ENCODE measurements at regions not wholly inside any gene's neighbourhood (a gene's known extent, or its start where the extent isn't known, plus 50 kb on each side); places are given as distances from the start of the nearest gene placed in this dataset.

- TF ChIP-seq POLR2A (IDR thresholded peaks at IDR 0.05) (no peak), CTCF (IDR thresholded peaks at IDR 0.05) (no peak)
- no peaks in the 10 kb centered on the region for H3K36me3 ChIP-seq
- no peaks in the 10 kb centered on the region for H3K27me3 ChIP-seq
- DNase-seq = no peak
- WGBS (ENCODE audit: insufficient coverage, low coverage, low lambda C conversion rate, missing lambda C conversion rate) = 50% methylated on average over 2 of the region's 2 CpGs
- no peak for ATAC-seq
- H3K27ac ChIP-seq = no peak overlapping the region
- intact Hi-C loops (cut with DNase I) = no loop called here
- no peak overlapping the region for H3K4me3 ChIP-seq
- H3K9me3 ChIP-seq = no peaks in the 10 kb centered on the region
- no peaks in the 10 kb centered on the region for H3K4me1 ChIP-seq
Observed at GRCh38 chr5:121757753-121758152, 93.9 kb upstream of the FTMT start.

- Histone ChIP-seq H3K9me3 (no peaks in the 10 kb centered on the region), H3K27me3 (no peaks in the 10 kb centered on the region), H3K4me1 (no peaks in the 10 kb centered on the region), H3K4me3 (no peak overlapping the region), H3K27ac (no peak overlapping the region), H3K36me3 (no peaks in the 10 kb centered on the region)
- 28% methylated on average over 2 of the region's 6 CpGs for WGBS (ENCODE audit: insufficient coverage, low coverage, low lambda C conversion rate, missing lambda C conversion rate)
- intact Hi-C loops (cut with DNase I) = no loop called here
- no peak for TF ChIP-seq CTCF (IDR thresholded peaks at IDR 0.05)
- TF ChIP-seq POLR2A (IDR thresholded peaks at IDR 0.05) = no peak
- no peak for DNase-seq
- ATAC-seq = no peak
Observed at GRCh38 chr5:121758615-121759014, 93.1 kb upstream of the FTMT start.

GRCh38 chr5:121762426-121762825, 89.3 kb upstream of the FTMT start:
- WGBS (ENCODE audit: insufficient coverage, low coverage, low lambda C conversion rate, missing lambda C conversion rate) = 48% methylated on average over 1 of the region's 1 CpG

GRCh38 chr5:121763665-121764064, 88.0 kb upstream of the FTMT start:
- WGBS (ENCODE audit: insufficient coverage, low coverage, low lambda C conversion rate, missing lambda C conversion rate) = 28% methylated on average over 2 of the region's 2 CpGs
- no peaks in the 10 kb centered on the region for H3K27me3 ChIP-seq
- intact Hi-C loops (cut with DNase I) = no loop called here
- DNase-seq (no peak), ATAC-seq (no peak)
- H3K4me3 ChIP-seq = no peak overlapping the region
- H3K4me1 ChIP-seq = no peaks in the 10 kb centered on the region
- H3K36me3 ChIP-seq = no peaks in the 10 kb centered on the region
- no peak for TF ChIP-seq POLR2A (IDR thresholded peaks at IDR 0.05)
- TF ChIP-seq CTCF (IDR thresholded peaks at IDR 0.05) = no peak
- no peaks in the 10 kb centered on the region for H3K9me3 ChIP-seq
- H3K27ac ChIP-seq = no peak overlapping the region

More at GRCh38 chr5:121762426-121762825, 89.3 kb upstream of the FTMT start:
- H3K27me3 ChIP-seq = no peaks in the 10 kb centered on the region
- no peak overlapping the region for H3K27ac ChIP-seq
- ATAC-seq (no peak), DNase-seq (no peak)
- H3K4me3 ChIP-seq = no peak overlapping the region
- H3K4me1 ChIP-seq = no peaks in the 10 kb centered on the region
- TF ChIP-seq POLR2A (IDR thresholded peaks at IDR 0.05) (no peak), CTCF (IDR thresholded peaks at IDR 0.05) (no peak)
- intact Hi-C loops (cut with DNase I) = no loop called here
- H3K36me3 ChIP-seq = no peaks in the 10 kb centered on the region
- H3K9me3 ChIP-seq = no peaks in the 10 kb centered on the region

GRCh38 chr5:121780406-121780805, 71.3 kb upstream of the FTMT start:
- ATAC-seq (no peak), DNase-seq (no peak)
- WGBS (ENCODE audit: insufficient coverage, low coverage, low lambda C conversion rate, missing lambda C conversion rate) = 45% methylated on average over 1 of the region's 1 CpG
- TF ChIP-seq CTCF (IDR thresholded peaks at IDR 0.05) (no peak), POLR2A (IDR thresholded peaks at IDR 0.05) (no peak)
- intact Hi-C loops (cut with DNase I) = no loop called here
- Histone ChIP-seq H3K27ac (no peak overlapping the region), H3K36me3 (no peaks in the 10 kb centered on the region), H3K4me1 (no peaks in the 10 kb centered on the region), H3K9me3 (no peaks in the 10 kb centered on the region), H3K27me3 (no peaks in the 10 kb centered on the region), H3K4me3 (no peak overlapping the region)
